SK-N-SH (cell line): ENCODE measurements at regions not wholly inside any gene's neighbourhood (a gene's known extent, or its start where the extent isn't known, plus 50 kb on each side); places are given as distances from the start of the nearest gene placed in this dataset.

Source experiments
- CTCF ChIA-PET: fragments of 300-600, 350-600 bp; formaldehyde crosslinking; extraction: SDS; loops from one replicate; lab custom pipeline; 2021; lab: Yijun Ruan, JAX
- POLR2A ChIA-PET: fragments of 350-600 bp; sonication (Branson Sonifier 250); formaldehyde crosslinking; extraction: SDS; loops from one replicate; lab custom pipeline; 2020; ENCODE audit warnings: antibody characterized with exemption, inconsistent platforms; lab: Yijun Ruan, JAX
- DNase-seq: peaks from one replicate; pipeline ENCODE4 v3.0.0; 2012
- H2AFZ ChIP-seq: fragments of 200-600 bp; sonication (generic); 2 replicates; pipeline ENCODE4 v1.8.1; 2016; ENCODE audit warnings: antibody characterized with exemption, mild to moderate bottlenecking, low read depth
- H3F3A ChIP-seq: fragments of 200-600 bp; sonication (generic); replicated peaks from 2 replicates; pipeline ENCODE3; 2016; ENCODE audit warnings: antibody characterized with exemption, mild to moderate bottlenecking; ENCODE audit not compliant: insufficient read depth
- H3K27ac ChIP-seq, 2 experiments: fragments of 200-500 bp in 1 of 2; fragments of 200-600 bp in 1 of 2; sonication (Bioruptor generic) in 1 of 2; sonication (generic), shearing (Covaris generic) in 1 of 2; 2 replicates each; pipeline versions ENCODE4 v1.5.1 to v1.6.1; 2014 to 2016; ENCODE audit warnings: low read depth in 2 of 2, inconsistent platforms in 1 of 2, low read length in 1 of 2, mild to moderate bottlenecking in 1 of 2, mixed read lengths in 1 of 2
- H3K27me3 ChIP-seq: fragments of 200-600 bp; sonication (generic), shearing (Covaris generic); 2 replicates; pipeline ENCODE4 v1.6.1; 2016; ENCODE audit warnings: mixed run types; ENCODE audit not compliant: insufficient read depth
- H3K36me3 ChIP-seq, 2 experiments: fragments of 200-500 bp in 1 of 2; fragments of 200-600 bp in 1 of 2; sonication (Bioruptor generic) in 1 of 2; sonication (generic) in 1 of 2; replicated peaks in 1 of 2; 2 replicates each; pipeline versions ENCODE3 to v1.5.1; 2014 to 2016; ENCODE audit warnings: low read length in 1 of 2, mild to moderate bottlenecking in 1 of 2; ENCODE audit not compliant: insufficient read depth in 2 of 2, control insufficient read depth in 1 of 2
- H3K4me1 ChIP-seq, 2 experiments: fragments of 200-500 bp in 1 of 2; fragments of 200-600 bp in 1 of 2; sonication (Bioruptor generic) in 1 of 2; sonication (generic), shearing (Covaris generic) in 1 of 2; 2 replicates each; pipeline versions ENCODE4 v1.5.1 to v1.6.1; 2014 to 2016; ENCODE audit warnings: low read depth in 1 of 2, low read length in 1 of 2, mixed run types in 1 of 2; ENCODE audit not compliant: insufficient read depth in 2 of 2, control insufficient read depth in 1 of 2
- H3K4me2 ChIP-seq: fragments of 200-600 bp; sonication (generic), shearing (Covaris generic); 2 replicates; pipeline ENCODE4 v1.6.1; 2017; ENCODE audit warnings: mixed run types
- H3K4me3 ChIP-seq, 2 experiments: fragments of 200-500 bp in 1 of 2; fragments of 200-600 bp in 1 of 2; sonication (Bioruptor generic) in 1 of 2; sonication (generic), shearing (Covaris generic) in 1 of 2; 2 replicates each; pipeline versions ENCODE4 v1.5.1 to v1.8.1; 2014 to 2016; ENCODE audit warnings: low read depth in 2 of 2, inconsistent platforms in 1 of 2, low read length in 1 of 2, mild to moderate bottlenecking in 1 of 2, mixed read lengths in 1 of 2, moderate library complexity in 1 of 2
- H3K79me2 ChIP-seq: fragments of 200-600 bp; sonication (generic); 2 replicates; pipeline ENCODE4 v1.8.1; 2017; ENCODE audit warnings: mild to moderate bottlenecking; ENCODE audit not compliant: insufficient read depth
- H3K9ac ChIP-seq: fragments of 200-600 bp; sonication (generic); 2 replicates; pipeline ENCODE4 v1.6.1; 2017; ENCODE audit warnings: mixed run types
- H3K9me2 ChIP-seq: fragments of 200-600 bp; sonication (generic); 2 replicates; pipeline ENCODE4 v1.6.1; 2017; ENCODE audit warnings: mixed run types
- H3K9me3 ChIP-seq: fragments of 200-600 bp; sonication (generic); 2 replicates; pipeline ENCODE4 v1.6.1; 2017; ENCODE audit warnings: mixed run types, mild to moderate bottlenecking, moderate library complexity
- H4K20me1 ChIP-seq: fragments of 200-600 bp; sonication (generic); 2 replicates; pipeline ENCODE4 v1.6.1; 2017; ENCODE audit warnings: mild to moderate bottlenecking, mixed run types; ENCODE audit not compliant: insufficient read depth
- CHD2 ChIP-seq: fragments of 150-350 bp; IDR thresholded peaks from 2 replicates; pipeline ENCODE4 v1.6.1; 2018; ENCODE audit warnings: low read length; ENCODE audit not compliant: partially characterized antibody
- ELF1 ChIP-seq: IDR thresholded peaks from 2 replicates; pipeline ENCODE4 v1.4.0; 2012
- EP300 ChIP-seq, 2 experiments: IDR thresholded peaks; 2 replicates each; pipeline versions ENCODE4 v1.4.0 to v1.6.1; 2012; ENCODE audit warnings: borderline replicate concordance in 1 of 2, low read depth in 1 of 2, low read length in 1 of 2
- EZH2phosphoT487 ChIP-seq: fragments of 200-600 bp; sonication (generic); IDR thresholded peaks from 2 replicates; pipeline ENCODE4 v1.6.1; 2017; ENCODE audit warnings: low read depth, mixed run types, mild to moderate bottlenecking, antibody characterized with exemption, moderate library complexity, borderline replicate concordance
- FOSL2 ChIP-seq: IDR thresholded peaks from 2 replicates; pipeline ENCODE4 v1.4.0; 2012; ENCODE audit warnings: low read depth, mild to moderate bottlenecking, moderate library complexity, borderline replicate concordance
- FOXJ3 ChIP-seq: sonication (generic); formaldehyde crosslinking; IDR thresholded peaks from 2 replicates; pipeline ENCODE4 v1.5.1; 2020; ENCODE audit warnings: mild to moderate bottlenecking, missing genetic modification reagents
- GATA2 ChIP-seq: sonication (generic); formaldehyde crosslinking; IDR thresholded peaks from 2 replicates; pipeline ENCODE4 v1.5.0; 2020; ENCODE audit warnings: mild to moderate bottlenecking, missing genetic modification reagents
- IRF3 ChIP-seq: fragments of 150-350 bp; IDR thresholded peaks from 2 replicates; pipeline ENCODE4 v1.6.1; 2016; ENCODE audit warnings: mild to moderate bottlenecking, low read depth, low read length
- MAX ChIP-seq: IDR thresholded peaks from 2 replicates; pipeline ENCODE4 v1.4.0; 2012; ENCODE audit warnings: low read depth
- MXI1 ChIP-seq: IDR thresholded peaks from 2 replicates; pipeline ENCODE4 v1.6.1; 2012; ENCODE audit warnings: mild to moderate bottlenecking, low read depth, low read length, improper control_type of control experiment
- NRF1 ChIP-seq: IDR thresholded peaks from 2 replicates; pipeline ENCODE4 v1.6.1; 2012; ENCODE audit warnings: low read depth, mild to moderate bottlenecking, low read length
- PBX3 ChIP-seq: IDR thresholded peaks from 2 replicates; pipeline ENCODE4; 2012
- RAD21 ChIP-seq: IDR thresholded peaks from 2 replicates; pipeline ENCODE4 v1.6.1; 2012; ENCODE audit warnings: mild to moderate bottlenecking, low read length
- RCOR1 ChIP-seq: fragments of 150-350 bp; IDR thresholded peaks from 2 replicates; pipeline ENCODE4 v1.6.1; 2017; ENCODE audit warnings: antibody characterized with exemption, low read length
- REST ChIP-seq: IDR thresholded peaks from 2 replicates; pipeline ENCODE4 v1.6.1; 2012; ENCODE audit warnings: mild to moderate bottlenecking, low read depth, low read length, moderate library complexity
- RFX5 ChIP-seq: IDR thresholded peaks from 2 replicates; pipeline ENCODE4 v1.6.1; 2012; ENCODE audit warnings: mild to moderate bottlenecking, improper control_type of control experiment, low read length
- SIN3A ChIP-seq: IDR thresholded peaks from 2 replicates; pipeline ENCODE4 v1.6.1; 2012; ENCODE audit warnings: low read depth, mild to moderate bottlenecking, low read length, moderate library complexity, borderline replicate concordance
- TCF12 ChIP-seq: IDR thresholded peaks from 2 replicates; pipeline ENCODE4 v1.4.0; 2012
- USF2 ChIP-seq: fragments of 150-350 bp; IDR thresholded peaks from 2 replicates; pipeline ENCODE4 v1.6.1; 2017; ENCODE audit warnings: antibody characterized with exemption, low read length, low read depth, borderline replicate concordance
- YY1 ChIP-seq: IDR thresholded peaks from 2 replicates; pipeline ENCODE4 v1.4.0; 2012; ENCODE audit warnings: low read depth, mild to moderate bottlenecking
- WGBS: methylation state at CpG from one replicate; pipeline ENCODE4 v1.1.6; 2017; ENCODE audit warnings: low lambda C conversion rate; 5-methylcytosine and 5-hydroxymethylcytosine counted together

- no peaks in the 10 kb centered on the region for H3K36me3 ChIP-seq
- H4K20me1 ChIP-seq: no peaks in the 10 kb centered on the region
- H3K27ac ChIP-seq: no peak overlapping the region
- H2AFZ ChIP-seq: no peak overlapping the region
- H3F3A ChIP-seq: no peaks in the 10 kb centered on the region
- H3K4me2 ChIP-seq: no peak overlapping the region
- DNase-seq: no peak
- H3K9me3 ChIP-seq: no peaks in the 10 kb centered on the region
- no peaks in the 10 kb centered on the region for H3K79me2 ChIP-seq
- H3K9ac ChIP-seq: no peak overlapping the region
- CTCF ChIA-PET: interaction anchor here (1.2 kb wide), 1 partner anchor 40 kb away, joined by 3 read pairs; no protein-coding TSS in a partner anchor
- WGBS: 88% methylated on average over 5 of the region's 5 CpGs
- TF ChIP-seq ELF1 (no peak), PBX3 (no peak), MAX (no peak), MXI1 (no peak), TCF12 (no peak), EP300 (IDR thresholded peaks at IDR 0.05; ENCODE audit: borderline replicate concordance in 1 of 2, low read depth in 1 of 2, low read length in 1 of 2) (no peak), SIN3A (no peak), YY1 (no peak), RFX5 (no peak), CHD2 (no peak), GATA2 (no peak), REST (no peak), NRF1 (no peak), RCOR1 (no peak), USF2 (no peak), FOXJ3 (CRISPR knock-in tag) (no peak), RAD21 (no peak), FOSL2 (no peak), IRF3 (no peak), EZH2phosphoT487 (no peak)
- H3K4me3 ChIP-seq: no peak overlapping the region
- H3K4me1 ChIP-seq: no peaks in the 10 kb centered on the region
- POLR2A ChIA-PET: no interaction called here
- no peaks in the 10 kb centered on the region for H3K9me2 ChIP-seq
- no peaks in the 10 kb centered on the region for H3K27me3 ChIP-seq
Measured at GRCh38 chr2:145691659-145692058, 1171.7 kb upstream of the ZEB2 start.
